Breast epithelium (tissue), 4 donors: ENCODE measurements at regions not wholly inside any gene's neighbourhood (a gene's known extent, or its start where the extent isn't known, plus 50 kb on each side); places are given as distances from the start of the nearest gene placed in this dataset.

Source experiments
- DNase-seq, 2 donors: peaks; one replicate each; pipeline ENCODE4 v3.0.0-alpha.2; 2019; ENCODE audit warnings: low spot score in 2 of 2
- H3K27ac ChIP-seq, 2 donors: fragments of 200-600 bp; sonication (generic) in 1 of 2; one replicate each; pipeline ENCODE4 v1.5.1; 2016 to 2019; ENCODE audit warnings: mild to moderate bottlenecking in 1 of 2
- H3K27me3 ChIP-seq, 2 donors: fragments of 200-600 bp; sonication (generic) in 1 of 2; one replicate each; pipeline versions ENCODE4 v1.5.1 to v1.6.0; 2017 to 2019; ENCODE audit warnings: control low read depth in 1 of 2, mild to moderate bottlenecking in 1 of 2
- H3K36me3 ChIP-seq: fragments of 200-600 bp; one replicate; pipeline ENCODE4 v1.5.1; 2019
- H3K4me1 ChIP-seq, 2 donors: fragments of 200-600 bp; sonication (generic); one replicate each; pipeline ENCODE4 v1.5.1; 2016 to 2019; ENCODE audit warnings: control low read depth in 1 of 2
- H3K4me3 ChIP-seq, 3 donors: fragments of 200-600 bp; sonication (generic); 1 replicate in 2 of 3; 2 replicates in 1 of 3; pipeline ENCODE4 v1.5.1; 2016 to 2019; ENCODE audit warnings: mild to moderate bottlenecking in 3 of 3, moderate library complexity in 2 of 3
- H3K9me3 ChIP-seq, 2 donors: fragments of 200-600 bp; sonication (generic) in 1 of 2; one replicate each; pipeline ENCODE4 v1.5.1; 2016 to 2019; ENCODE audit warnings: control low read depth in 1 of 2
- CTCF ChIP-seq, 3 donors: fragments of 450-650 bp; IDR thresholded peaks; one replicate each; pipeline ENCODE4 v1.5.1; 2016 to 2017; ENCODE audit warnings: antibody characterized with exemption in 3 of 3, mild to moderate bottlenecking in 3 of 3, moderate library complexity in 3 of 3
- POLR2A ChIP-seq: fragments of 450-650 bp; IDR thresholded peaks from one replicate; pipeline ENCODE4 v1.6.1; 2016; ENCODE audit warnings: antibody characterized with exemption, mild to moderate bottlenecking, moderate library complexity
- POLR2AphosphoS5 ChIP-seq, 3 donors: sonication (generic); formaldehyde crosslinking; IDR thresholded peaks; one replicate each; pipeline ENCODE4 v1.6.1; 2017; ENCODE audit warnings: antibody characterized with exemption in 3 of 3
- intact Hi-C: fragments of 100-400 bp; cut with DNase I; formaldehyde crosslinking; loops from one replicate; pipeline ENCODE4 v1.15.1; 2023; ENCODE audit warnings: low total_unique reads

GRCh38 chr5:4005335-4005734 is 409.7 kb downstream of the IRX1 start:
- Histone ChIP-seq H3K27ac (no peak overlapping the region), H3K4me1 (no peaks in the 10 kb centered on the region), H3K36me3 (no peaks in the 10 kb centered on the region), H3K27me3 (no peaks in the 10 kb centered on the region), H3K9me3 (no peaks in the 10 kb centered on the region), H3K4me3 (no peak overlapping the region)
- TF ChIP-seq POLR2AphosphoS5 (IDR thresholded peaks at IDR 0.05) (no peak), POLR2A (no peak), CTCF (IDR thresholded peaks at IDR 0.05) (no peak)
- no peak for DNase-seq
- intact Hi-C loops: no loop called here

- H3K27me3 ChIP-seq: no peaks in the 10 kb centered on the region
- H3K27ac ChIP-seq: no peak overlapping the region
- no peaks in the 10 kb centered on the region for H3K9me3 ChIP-seq
- no peak for TF ChIP-seq POLR2AphosphoS5 (IDR thresholded peaks at IDR 0.05)
- TF ChIP-seq CTCF (IDR thresholded peaks at IDR 0.05): no peak
- TF ChIP-seq POLR2A: no peak
- no peaks in the 10 kb centered on the region for H3K36me3 ChIP-seq
- H3K4me1 ChIP-seq: no peaks in the 10 kb centered on the region
- H3K4me3 ChIP-seq: no peak overlapping the region
- no peak for DNase-seq
- intact Hi-C loops: no loop called here
Measured at GRCh38 chr5:4007001-4007400, 411.4 kb downstream of the IRX1 start.

- TF ChIP-seq POLR2A (no peak), POLR2AphosphoS5 (IDR thresholded peaks at IDR 0.05) (no peak), CTCF (IDR thresholded peaks at IDR 0.05) (no peak)
- intact Hi-C loops: loop anchor here (5.0 kb wide), 1 partner anchor 420 kb away; no protein-coding TSS in a partner anchor
- no peaks in the 10 kb centered on the region for H3K36me3 ChIP-seq
- no peak overlapping the region for H3K4me3 ChIP-seq
- no peaks in the 10 kb centered on the region for H3K27me3 ChIP-seq
- H3K9me3 ChIP-seq: no peaks in the 10 kb centered on the region
- no peak overlapping the region for H3K27ac ChIP-seq
- DNase-seq: no peak
- no peaks in the 10 kb centered on the region for H3K4me1 ChIP-seq
Measured at GRCh38 chr5:4011943-4012342, 416.3 kb downstream of the IRX1 start.

GRCh38 chr5:4013106-4013898 is 417.7 kb downstream of the IRX1 start:
- TF ChIP-seq POLR2AphosphoS5 (IDR thresholded peaks at IDR 0.05) (no peak), POLR2A (no peak)
- H3K9me3 ChIP-seq: no peaks in the 10 kb centered on the region
- intact Hi-C loops: loop anchor here (5.0 kb wide), 1 partner anchor 419 kb away; no protein-coding TSS in a partner anchor

GRCh38 chr5:4015709-4016108 is 420.1 kb downstream of the IRX1 start:
- no peak overlapping the region for H3K27ac ChIP-seq
- H3K27me3 ChIP-seq: no peaks in the 10 kb centered on the region
- peaks cover 0 to 3% of the 10 kb centered on the region in 2 donors for H3K4me1 ChIP-seq
- intact Hi-C loops: no loop called here
- no peak overlapping the region for H3K4me3 ChIP-seq
- no peak for DNase-seq
- H3K36me3 ChIP-seq: no peaks in the 10 kb centered on the region
- TF ChIP-seq POLR2A: no peak
- TF ChIP-seq POLR2AphosphoS5 (IDR thresholded peaks at IDR 0.05): no peak
- TF ChIP-seq CTCF (IDR thresholded peaks at IDR 0.05): no peak
- no peaks in the 10 kb centered on the region for H3K9me3 ChIP-seq

More at GRCh38 chr5:4013106-4013898, 417.7 kb downstream of the IRX1 start:
- Histone ChIP-seq H3K27ac (no peak overlapping the region), H3K4me1 (no peaks in the 10 kb centered on the region), H3K36me3 (no peaks in the 10 kb centered on the region), H3K27me3 (no peaks in the 10 kb centered on the region), H3K4me3 (no peak overlapping the region)
- no peak for DNase-seq
